Dedifferentiated amniotic fluid mesenchymal stem cell (primary cell): ENCODE measurements at regions not wholly inside any gene's neighbourhood (a gene's known extent, or its start where the extent isn't known, plus 50 kb on each side); places are given as distances from the start of the nearest gene placed in this dataset.

Experiments used
- DNase-seq: peaks from one replicate; pipeline ENCODE4 v3.0.0-alpha.2; 2016; ENCODE audit errors: extremely low spot score

GRCh38 chr1:232445361-232446106 is 184.4 kb downstream of the SIPA1L2 start:
- no peak for DNase-seq

- no peak for DNase-seq
Observed at GRCh38 chr1:232443372-232443771, 186.6 kb downstream of the SIPA1L2 start.

- DNase-seq, result no peak
Observed at GRCh38 chr1:232441036-232441411, 188.9 kb downstream of the SIPA1L2 start.

DNA sequence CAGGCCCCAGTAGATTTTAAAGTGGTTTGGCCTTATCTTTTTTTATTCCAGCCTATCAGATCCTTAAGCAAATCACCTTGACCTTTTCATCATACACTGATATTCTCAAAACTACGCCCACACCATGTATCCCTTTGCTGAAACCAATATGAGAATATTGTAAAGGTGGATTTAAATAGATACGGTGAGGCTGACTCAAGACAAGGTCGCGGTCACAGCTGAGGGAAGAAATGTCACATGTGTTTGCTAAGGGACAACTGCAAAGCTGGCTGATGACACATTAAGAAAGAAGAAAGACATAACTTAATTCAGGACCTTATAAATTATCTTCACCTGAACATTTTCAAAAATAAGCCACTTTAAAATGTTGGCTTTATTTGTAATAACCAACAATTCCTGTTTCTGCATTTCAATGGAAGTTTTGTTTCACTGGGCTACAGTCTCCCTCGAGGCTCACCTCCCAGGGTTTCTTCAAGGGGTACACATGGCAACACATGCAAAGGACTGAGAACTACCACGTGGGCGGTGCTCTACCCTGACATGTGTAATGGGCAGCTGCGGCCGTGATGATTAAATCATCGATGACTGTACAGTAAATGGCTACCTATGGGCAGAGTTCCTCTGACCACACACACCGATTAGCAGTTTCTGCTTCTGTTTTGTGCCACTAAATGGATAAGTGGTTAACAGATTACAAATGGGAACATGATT is 189.5 kb downstream of the SIPA1L2 start:
- no peak for DNase-seq

GRCh38 chr1:232439011-232439410 is 190.9 kb downstream of the SIPA1L2 start:
- no peak for DNase-seq

DNA sequence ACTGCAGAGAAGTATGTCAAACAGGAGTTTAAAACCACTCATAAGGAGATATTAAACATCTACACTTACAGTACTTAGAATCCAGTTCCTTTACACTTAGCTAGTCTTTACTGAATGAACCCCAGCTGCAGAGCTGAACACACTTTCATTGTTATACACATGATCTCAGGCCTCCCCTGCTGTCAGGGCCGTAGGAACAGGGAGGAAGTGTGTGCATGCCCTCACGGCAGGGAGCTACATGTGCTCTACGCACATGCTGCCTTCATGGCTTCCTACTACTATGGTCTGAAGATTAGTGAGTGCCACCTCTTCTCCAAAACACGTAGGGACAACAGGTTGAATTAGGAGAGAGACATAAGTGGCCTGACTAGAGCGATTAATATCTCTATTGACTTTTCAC is 191.5 kb downstream of the SIPA1L2 start:
- DNase-seq, result no peak

GRCh38 chr1:232437510-232437909 is 192.4 kb downstream of the SIPA1L2 start:
- no peak for DNase-seq

GRCh38 chr1:232435729-232436128 is 194.2 kb downstream of the SIPA1L2 start:
- DNase-seq, result peak; percentile 74

DNA sequence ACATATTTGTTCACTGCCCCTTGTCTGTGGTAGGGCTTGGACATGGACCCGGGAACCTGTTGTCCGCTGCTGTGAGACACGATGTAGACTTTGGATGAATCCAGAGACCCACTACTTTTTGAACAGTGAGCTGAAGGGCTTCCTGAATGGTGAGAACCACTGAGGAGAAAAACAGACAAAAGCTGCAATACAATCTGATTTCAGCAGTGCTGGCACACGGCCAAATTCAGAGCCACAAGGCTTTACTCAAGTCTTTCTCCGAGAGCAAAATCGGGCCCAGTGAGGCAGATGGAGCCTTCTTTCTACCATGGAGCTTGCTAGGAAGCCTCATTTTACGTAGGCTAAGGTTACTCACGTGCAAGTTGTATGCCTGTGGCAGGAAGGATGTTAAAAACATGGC is 197.6 kb downstream of the SIPA1L2 start:
- DNase-seq, result no peak

DNA sequence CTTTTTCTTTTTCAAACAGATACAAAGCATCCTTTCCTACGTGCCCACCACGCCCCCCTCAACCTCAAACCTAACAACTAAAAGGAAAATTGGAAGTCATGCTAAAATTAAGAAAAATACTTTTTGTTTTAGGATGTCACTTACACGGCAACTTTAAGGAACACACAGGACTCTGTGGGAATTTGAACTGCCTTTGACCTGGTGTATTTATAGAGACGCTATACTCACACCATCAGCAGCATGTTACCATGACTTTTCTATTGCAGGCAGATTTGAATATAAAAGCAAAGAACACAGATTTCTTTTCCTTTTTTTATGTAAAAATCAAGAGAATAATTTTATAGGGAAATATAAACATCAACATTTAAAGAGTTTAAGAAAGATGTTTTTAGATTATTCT is 198.2 kb downstream of the SIPA1L2 start:
- no peak for DNase-seq

- DNase-seq, result no peak
Observed at GRCh38 chr1:232431326-232431725, 198.6 kb downstream of the SIPA1L2 start.

- DNase-seq, result no peak
Observed at GRCh38 chr1:232430467-232430866, 199.5 kb downstream of the SIPA1L2 start.

GRCh38 chr1:232428786-232429530 is 201.0 kb downstream of the SIPA1L2 start:
- DNase-seq, result peak; percentile 70

- DNase-seq, result no peak
Observed at GRCh38 chr1:232428036-232428645, 201.8 kb downstream of the SIPA1L2 start.

- DNase-seq, result no peak
Observed at GRCh38 chr1:232426801-232427200, 203.1 kb downstream of the SIPA1L2 start.

GRCh38 chr1:232425421-232425820 is 204.5 kb downstream of the SIPA1L2 start:
- no peak for DNase-seq

GRCh38 chr1:232423591-232423990 is 206.3 kb downstream of the SIPA1L2 start:
- DNase-seq, result no peak

DNA sequence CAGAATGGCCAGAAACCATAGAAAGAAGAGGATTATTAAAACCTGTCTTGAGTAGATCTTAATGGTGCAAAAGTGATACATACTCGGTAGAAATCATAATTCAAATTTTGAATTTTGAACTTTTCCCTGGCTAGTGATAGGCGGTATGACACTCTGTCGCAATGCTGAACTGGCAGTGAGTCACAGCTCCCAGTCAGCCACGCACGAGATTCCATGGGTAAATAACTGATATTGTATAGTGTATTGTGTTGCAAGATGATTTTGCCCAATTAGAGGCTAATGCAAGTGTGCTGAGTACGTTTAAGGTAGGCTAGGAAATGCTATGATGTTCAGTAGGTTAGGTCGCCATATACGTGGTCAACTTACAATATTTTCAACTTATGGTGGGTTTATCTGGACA is 207.0 kb downstream of the SIPA1L2 start:
- DNase-seq, result no peak

DNA sequence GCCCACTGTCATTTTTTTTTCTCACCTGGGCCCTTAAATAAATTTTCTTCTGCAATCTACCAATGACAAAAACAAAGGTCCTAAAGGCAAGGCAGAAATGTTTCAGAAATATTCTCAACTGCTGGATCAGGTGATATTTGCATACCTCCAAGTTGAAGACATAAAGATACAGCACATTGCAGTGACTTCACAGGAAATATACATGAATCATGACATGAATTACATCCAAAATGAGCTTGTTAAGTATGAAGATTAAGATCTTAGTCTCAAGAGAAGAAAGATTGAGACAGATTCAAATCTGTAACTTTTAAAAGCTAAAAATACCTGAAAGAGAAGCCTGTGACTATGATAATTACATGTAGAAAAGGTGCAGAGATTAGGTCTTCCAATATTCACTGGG is 207.8 kb downstream of the SIPA1L2 start:
- DNase-seq, result no peak

DNA sequence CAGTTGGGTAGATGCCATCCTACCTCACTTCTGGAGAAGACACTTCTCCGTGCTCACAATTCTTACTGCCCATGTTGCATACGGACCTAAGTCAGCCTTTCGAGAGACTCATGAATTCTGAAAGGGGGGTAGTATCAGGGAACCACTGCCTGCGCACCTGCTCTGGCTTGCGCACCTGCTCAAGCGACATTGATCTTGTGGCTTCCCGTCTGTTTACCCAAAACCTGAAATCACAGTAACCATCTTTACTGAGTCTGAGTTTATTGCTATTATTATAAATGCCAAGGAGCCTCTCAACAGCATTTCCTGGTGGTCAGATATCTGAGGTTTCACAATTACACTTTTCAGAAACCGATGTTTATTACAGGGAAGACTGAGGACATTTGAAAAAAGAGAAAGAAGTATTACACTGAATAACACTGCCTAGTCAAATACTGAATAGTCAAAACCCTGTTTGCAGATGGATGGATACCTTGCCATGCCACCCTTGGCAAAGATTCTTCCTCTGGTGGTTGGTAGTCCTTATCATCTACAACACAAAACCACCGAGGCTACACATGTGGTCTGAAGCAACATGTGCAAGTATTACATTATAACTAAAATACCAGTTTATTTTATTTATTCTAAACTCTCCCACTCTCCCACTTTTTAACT is 208.7 kb downstream of the SIPA1L2 start:
- no peak for DNase-seq

GRCh38 chr1:232417636-232418248 is 212.2 kb downstream of the SIPA1L2 start:
- DNase-seq, result no peak
